GM10266 (cell line): ENCODE measurements at regions not wholly inside any gene's neighbourhood (a gene's known extent, or its start where the extent isn't known, plus 50 kb on each side); places are given as distances from the start of the nearest gene placed in this dataset.

Experiments used
- DNase-seq: peaks from one replicate; pipeline ENCODE4 v3.0.0; 2012; ENCODE audit errors: extremely low spot score
- CTCF ChIP-seq: IDR thresholded peaks from 2 replicates; pipeline ENCODE4 v1.5.1; 2012; ENCODE audit warnings: mild to moderate bottlenecking, low read depth; ENCODE audit not compliant: control insufficient read depth, insufficient read depth; ENCODE audit errors: missing control alignments

DNA sequence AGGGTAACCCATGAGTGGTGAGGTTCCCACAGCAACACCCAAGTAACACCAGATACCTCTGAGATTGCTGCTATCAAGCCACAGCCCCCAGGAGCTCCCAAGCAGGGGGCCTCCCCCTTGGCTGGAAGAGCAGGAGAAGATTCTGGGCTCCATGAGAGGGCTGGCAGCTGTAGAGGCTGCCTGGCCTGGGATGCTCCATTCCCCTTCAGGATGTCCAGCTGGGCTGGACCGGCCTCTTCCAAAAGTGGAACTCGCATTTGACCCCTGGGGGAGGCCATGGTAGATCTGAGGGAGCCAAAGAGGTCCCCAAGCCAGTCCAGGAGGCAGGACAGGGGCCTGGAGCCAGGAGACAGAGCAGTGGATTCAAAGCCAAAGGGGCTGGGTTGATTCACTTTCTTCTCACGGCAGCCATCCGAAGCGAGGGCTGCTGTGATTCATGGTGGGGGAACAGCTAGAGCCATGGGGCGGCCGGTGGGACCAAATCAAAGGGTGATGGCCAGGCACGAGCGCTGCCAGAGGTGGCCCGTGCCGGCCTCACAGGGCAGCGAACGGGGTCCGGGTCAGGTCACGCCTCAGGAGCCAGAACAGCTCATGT lies 95.3 kb upstream of the ID2 start:
- DNase-seq, result no peak
- no peak for TF ChIP-seq CTCF

DNA sequence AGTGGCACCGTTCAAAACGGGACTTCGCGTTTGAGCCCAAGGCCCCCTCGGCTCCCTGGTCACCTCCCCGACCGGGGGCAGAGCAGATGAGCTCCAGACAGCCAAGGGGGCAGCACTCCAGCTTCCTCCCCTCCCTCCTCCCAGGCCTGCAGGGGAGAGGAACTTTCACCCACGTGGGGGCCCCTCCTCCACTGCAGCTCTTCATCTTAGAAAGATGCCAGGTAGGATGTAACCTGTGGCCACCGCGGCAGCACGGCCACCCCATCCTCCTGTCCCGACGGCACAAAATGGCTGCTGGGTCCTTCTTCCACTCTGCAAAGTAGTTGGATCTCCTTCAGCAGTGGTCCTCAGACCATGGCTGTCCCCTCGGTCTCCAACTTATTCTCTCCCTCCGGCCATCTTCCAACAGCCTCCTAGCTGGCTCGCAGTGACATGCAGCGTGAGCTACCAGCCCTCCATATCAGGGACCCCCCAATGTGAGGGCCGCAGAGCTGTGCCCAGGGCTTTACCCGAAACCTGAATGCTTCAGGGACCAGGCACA lies 94.5 kb upstream of the ID2 start:
- no peak for TF ChIP-seq CTCF
- no peak for DNase-seq

GRCh38 chr2:8587920-8588830 lies 93.7 kb upstream of the ID2 start:
- TF ChIP-seq CTCF, result no peak
- no peak for DNase-seq

DNA sequence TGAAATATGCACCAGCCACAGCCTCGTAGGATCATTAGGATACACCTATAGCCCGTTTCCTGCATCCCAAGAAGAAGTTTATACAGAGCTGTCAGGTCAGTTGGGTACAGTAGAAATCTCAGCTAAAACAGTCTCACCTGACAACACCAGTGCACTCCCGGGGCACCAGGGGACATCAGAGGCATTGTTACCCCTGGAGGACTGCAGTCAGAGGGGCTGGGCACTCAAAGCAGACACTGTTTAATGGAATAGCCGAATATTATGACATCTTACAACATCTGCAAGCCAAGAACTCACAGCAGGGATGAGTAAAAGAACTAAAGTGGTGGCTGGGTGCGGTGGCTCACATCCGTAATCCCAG lies 93.0 kb upstream of the ID2 start:
- DNase-seq, result no peak
- TF ChIP-seq CTCF, result no peak

DNA sequence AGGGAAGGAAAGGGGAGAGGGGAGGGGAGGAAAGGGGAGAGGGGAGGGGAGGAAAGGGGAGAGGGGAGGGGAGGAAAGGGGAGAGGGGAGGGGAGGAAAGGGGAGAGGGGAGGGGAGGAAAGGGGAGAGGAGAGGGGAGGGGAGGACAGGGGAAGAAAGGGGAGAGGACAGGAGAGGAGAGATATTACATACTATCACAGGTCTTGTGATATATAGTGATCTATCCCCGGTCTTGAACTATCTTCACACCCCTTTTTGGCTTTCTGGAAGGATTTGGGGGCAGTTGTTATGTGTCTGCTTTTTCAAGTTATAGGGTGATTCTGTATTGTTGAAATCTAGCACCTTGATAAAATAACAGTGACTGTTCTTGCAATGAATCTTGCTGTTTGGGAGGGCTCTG lies 92.1 kb upstream of the ID2 start:
- no peak for DNase-seq
- no peak for TF ChIP-seq CTCF

GRCh38 chr2:8590938-8591337 lies 90.9 kb upstream of the ID2 start:
- no peak for DNase-seq

More at GRCh38 chr2:8590938-8591337, 90.9 kb upstream of the ID2 start:
- TF ChIP-seq CTCF, result no peak
